Suprapubic skin (tissue), 4 donors: ENCODE measurements at regions not wholly inside any gene's neighbourhood (a gene's known extent, or its start where the extent isn't known, plus 50 kb on each side); places are given as distances from the start of the nearest gene placed in this dataset.

Experiments
- CTCF ChIP-seq, 2 donors: fragments of 200-600 bp in 1 of 2; fragments of 450-650 bp in 1 of 2; sonication (generic) in 1 of 2; IDR thresholded peaks; one replicate each; pipeline ENCODE4 v1.5.1; 2016 to 2019; ENCODE audit warnings: antibody characterized with exemption in 2 of 2, mild to moderate bottlenecking in 1 of 2, moderate library complexity in 1 of 2
- POLR2A ChIP-seq, 2 donors: fragments of 450-650 bp; IDR thresholded peaks; one replicate each; pipeline ENCODE4 v1.6.1; 2017; ENCODE audit warnings: antibody characterized with exemption in 2 of 2, mild to moderate bottlenecking in 2 of 2, moderate library complexity in 2 of 2
- POLR2AphosphoS5 ChIP-seq, 3 donors: sonication (generic); formaldehyde crosslinking; IDR thresholded peaks; one replicate each; pipeline ENCODE4 v1.6.1; 2017; ENCODE audit warnings: antibody characterized with exemption in 3 of 3

GRCh38 chr6:50404643-50405042, 308.7 kb upstream of the TFAP2D start:
- TF ChIP-seq POLR2AphosphoS5 (IDR thresholded peaks at IDR 0.05) (no peak), CTCF (IDR thresholded peaks at IDR 0.05) (no peak), POLR2A (IDR thresholded peaks at IDR 0.05) (no peak)
